Epidermal melanocyte (primary cell): ENCODE measurements at regions not wholly inside any gene's neighbourhood (a gene's known extent, or its start where the extent isn't known, plus 50 kb on each side); places are given as distances from the start of the nearest gene placed in this dataset.
"Not testable (repeated sequence)": the region's sequence is repeated elsewhere in the genome, so short reads cannot be mapped to it uniquely, and the experiment has no call there.

Experiments used
- DNase-seq: peaks from one replicate; pipeline ENCODE4 v3.0.0; 2011; ENCODE audit warnings: low spot score; ENCODE audit not compliant: insufficient read length

DNA sequence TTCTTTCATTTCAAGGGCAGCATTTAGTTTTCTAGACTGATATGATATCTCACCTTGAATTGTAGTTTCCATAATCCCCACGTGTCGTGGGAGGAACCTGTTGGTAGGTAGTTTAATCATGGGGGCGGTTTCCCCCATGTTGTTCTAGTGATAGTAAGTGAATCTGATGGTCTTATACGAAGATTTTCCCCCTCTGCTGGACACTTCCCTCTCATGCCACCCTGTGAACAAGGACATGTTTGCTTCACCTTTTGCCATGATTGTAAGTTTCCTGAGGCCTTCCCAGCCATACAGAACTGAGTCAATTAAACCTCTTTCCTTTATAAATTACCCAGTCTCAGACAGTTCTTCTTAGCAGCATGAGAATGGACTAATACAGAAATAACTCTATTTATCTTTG is 851.1 kb upstream of the FAT3 start:
- DNase-seq, result no peak

DNA sequence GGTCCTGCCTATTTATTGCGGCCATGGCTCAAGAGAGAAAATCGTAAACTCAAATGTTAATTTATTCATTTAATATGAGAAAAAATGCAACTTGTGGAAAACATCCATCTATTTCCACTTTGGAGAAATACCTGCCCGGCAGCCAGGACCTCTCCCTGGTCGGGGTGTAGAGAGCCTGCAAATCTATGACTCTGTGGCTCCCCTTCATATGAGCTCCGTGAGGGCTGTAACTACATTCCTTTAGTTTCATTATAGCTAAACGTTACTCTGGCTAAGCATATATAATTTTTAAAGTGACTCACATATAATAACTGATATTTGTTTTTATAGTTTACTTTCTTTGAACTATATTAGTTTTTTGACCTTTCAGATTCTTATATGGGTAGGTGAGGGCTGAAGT is 857.8 kb upstream of the FAT3 start:
- no peak for DNase-seq

- no peak for DNase-seq
Measured at GRCh38 chr11:91365986-91366585, 858.5 kb upstream of the FAT3 start.

DNA sequence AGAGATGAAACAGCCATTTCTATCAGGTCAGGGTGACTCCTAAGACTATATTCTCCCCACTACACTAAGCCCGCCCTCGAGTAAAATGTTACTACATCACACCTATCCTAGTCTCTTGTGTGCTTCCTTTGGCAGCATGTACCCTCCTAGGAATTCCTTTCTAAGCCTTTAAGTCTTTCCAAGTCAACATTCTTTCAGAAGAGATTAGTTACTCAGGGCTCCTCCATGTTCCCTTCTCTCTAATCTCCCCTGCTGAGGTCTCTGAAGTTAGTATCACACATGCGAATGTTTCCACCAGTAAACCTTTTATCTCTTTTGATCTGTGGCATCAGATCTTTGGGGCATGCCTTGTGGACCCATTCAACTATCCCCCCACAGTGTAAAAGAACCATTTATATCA is 873.7 kb upstream of the FAT3 start:
- DNase-seq, result no peak

DNA sequence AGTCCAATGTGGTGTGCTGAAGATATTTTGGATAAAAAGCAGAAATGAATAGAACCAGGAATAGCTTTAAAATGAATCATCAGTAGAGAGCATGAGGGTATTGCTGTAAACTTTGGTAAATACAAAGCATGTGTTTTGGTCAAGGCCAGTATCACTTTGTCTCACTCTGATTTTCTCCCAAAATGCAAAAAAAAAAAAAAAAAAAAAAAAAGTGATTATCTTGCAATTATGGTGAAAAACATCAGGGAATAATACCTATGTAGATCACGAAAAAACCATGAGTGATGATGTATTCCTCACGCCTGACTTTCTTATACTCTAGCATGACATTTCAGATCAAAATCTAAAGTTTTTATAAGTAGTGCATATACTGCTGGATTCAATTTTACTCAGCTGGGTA is 897.9 kb upstream of the FAT3 start:
- DNase-seq, result no peak

DNA sequence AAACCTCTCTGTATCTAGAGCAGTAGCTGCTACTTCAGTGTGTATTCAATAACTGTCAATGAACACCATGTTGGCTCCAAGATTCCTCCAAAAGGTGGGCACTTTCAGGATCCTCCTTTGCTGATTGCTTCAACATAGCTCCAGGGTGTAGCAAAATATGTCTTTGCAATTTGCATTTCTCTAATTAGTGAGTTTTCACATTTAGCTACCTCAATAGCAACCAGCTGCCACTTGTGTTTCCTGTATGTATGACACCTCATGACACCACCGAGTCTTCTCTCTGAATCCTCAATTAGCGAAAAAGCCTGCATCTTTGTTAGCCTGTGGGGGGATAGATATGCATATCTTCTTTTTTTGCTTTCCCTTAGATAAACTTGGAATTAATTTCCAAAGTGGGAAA is 898.3 kb upstream of the FAT3 start:
- no peak for DNase-seq

DNA sequence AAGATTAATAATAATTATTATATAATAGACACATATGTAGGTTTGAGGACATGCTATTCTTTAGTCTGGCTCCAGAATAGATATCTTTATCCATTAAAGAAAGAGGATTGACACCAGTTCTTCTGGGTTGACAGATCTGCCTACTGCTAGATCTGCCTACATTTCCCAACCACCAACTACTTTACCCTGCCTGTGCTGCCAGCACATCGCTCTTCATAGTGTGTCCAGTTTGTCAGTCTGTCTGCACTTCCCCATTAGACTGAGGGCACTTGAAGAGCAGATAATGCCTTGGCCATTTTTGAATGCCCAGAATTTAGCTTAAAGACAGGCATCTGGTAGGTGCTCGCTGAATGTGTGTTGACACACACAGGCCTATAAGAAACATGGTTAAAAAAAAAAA is 910.1 kb upstream of the FAT3 start:
- no peak for DNase-seq

DNA sequence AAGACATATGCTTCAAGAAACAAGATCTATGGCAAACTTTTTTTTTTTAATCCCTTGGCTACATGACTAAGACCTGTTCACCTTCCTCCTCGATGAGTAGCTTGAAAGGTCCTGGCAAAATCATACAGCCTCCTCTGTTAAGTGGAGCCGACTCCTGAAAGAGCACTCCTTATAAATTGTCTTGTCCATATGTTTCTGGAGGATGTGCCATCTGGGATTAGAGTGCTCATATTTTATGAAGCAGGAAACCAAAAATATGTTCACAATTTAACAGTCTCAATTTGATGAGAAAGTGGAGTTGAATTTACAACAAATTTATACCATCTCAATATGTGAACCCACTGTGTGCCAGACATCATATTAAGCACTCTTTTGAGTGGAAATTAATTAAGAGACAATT is 912.1 kb upstream of the FAT3 start:
- no peak for DNase-seq

- DNase-seq, result no peak
Measured at GRCh38 chr11:91310085-91310484, 914.5 kb upstream of the FAT3 start.

GRCh38 chr11:91308069-91308468 is 916.5 kb upstream of the FAT3 start:
- DNase-seq, result no peak

GRCh38 chr11:91305402-91305801 is 919.2 kb upstream of the FAT3 start:
- no peak for DNase-seq

DNA sequence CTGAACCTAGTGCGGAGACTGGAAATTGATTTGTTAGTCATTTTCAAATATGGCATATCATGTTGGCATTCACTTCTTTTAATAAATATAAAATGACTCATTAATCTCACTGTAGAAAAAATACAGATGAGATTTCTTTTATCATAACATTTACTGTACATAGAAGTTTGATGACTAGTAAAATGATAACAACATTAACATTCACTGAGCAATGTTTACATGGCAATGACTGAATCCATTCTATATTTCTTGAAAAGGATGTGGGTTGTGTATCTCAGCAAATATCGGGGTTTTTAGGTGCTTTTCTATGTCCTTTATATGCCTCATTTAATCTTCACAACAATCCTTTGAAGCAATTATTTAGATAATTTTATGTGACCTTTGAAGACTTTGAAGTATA is 920.9 kb upstream of the FAT3 start:
- DNase-seq, result no peak

DNA sequence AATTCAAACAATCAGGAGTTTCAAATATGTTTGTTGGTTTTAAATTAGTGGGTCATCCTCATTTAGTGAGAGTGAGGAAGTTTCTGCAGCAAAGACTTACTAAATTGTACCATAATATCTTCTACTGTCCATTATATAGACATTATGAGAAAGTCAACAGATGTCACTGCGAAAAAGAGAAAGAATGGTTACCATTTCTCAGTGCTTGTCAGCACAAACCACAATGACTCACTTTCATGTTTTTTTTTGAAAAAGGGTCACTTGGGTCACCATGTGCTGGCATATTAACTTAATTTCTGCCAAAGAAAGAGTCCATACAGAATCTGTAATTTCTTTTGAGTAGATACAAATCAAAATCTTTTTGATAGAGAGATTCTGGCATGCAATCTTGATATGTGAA is 924.6 kb upstream of the FAT3 start:
- no peak for DNase-seq

DNA sequence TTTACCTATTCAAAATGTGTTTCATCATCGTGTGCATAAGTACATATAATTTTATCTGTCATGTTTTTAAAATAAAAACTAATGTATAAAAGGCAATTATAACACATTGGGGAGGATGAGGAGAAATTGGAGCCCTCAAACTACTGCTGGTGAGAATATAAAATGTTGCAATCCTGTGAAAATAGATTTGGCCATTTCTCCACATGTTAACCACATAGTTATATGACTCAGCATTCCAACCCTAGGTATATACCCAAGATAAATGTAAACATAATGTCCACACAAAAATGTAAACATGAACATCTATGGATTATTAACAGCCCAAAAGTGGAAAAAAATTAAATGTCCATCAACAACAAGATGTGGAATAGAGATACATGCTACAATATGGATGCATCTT is 928.0 kb upstream of the FAT3 start:
- no peak for DNase-seq

DNA sequence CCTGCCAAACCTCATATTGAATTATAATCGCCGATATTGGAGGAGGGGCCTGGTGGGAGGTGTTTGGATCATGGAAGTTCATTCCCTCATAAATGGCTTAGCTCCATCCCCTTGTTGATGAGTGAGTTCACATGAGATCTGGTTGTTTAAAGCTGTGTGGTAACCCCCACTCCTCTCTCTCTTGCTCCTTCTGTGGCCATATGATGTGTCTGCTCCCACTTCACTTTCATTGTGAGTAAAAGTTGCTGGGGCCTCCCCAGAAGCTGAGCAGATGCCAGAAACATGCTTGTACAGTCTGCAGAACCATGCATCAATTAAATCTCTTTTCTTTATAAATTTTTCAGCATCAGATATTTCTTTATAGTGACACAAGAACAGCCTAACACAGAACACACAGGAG is 929.0 kb upstream of the FAT3 start:
- DNase-seq, result no peak

DNA sequence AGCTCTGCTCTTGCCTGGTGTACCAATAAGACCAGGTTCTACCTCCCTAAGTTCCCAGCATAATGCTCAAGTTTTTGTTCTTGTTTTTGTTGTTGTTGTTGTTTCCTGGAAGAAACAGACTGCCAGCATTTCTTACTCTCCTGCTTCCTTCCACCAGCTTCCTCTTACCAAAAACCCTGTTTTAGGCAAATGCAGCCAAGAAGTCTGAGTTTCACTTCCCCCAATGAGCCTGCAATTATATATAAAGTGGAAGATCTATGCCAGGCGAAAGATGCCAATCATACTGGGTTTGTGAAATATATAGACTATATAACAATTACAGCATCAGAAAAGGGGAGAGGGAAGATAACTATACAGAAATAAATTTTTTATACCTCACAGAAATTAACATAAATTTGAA is 931.5 kb upstream of the FAT3 start:
- no peak for DNase-seq

GRCh38 chr11:91272089-91272488 is 952.5 kb upstream of the FAT3 start:
- DNase-seq, result no peak

DNA sequence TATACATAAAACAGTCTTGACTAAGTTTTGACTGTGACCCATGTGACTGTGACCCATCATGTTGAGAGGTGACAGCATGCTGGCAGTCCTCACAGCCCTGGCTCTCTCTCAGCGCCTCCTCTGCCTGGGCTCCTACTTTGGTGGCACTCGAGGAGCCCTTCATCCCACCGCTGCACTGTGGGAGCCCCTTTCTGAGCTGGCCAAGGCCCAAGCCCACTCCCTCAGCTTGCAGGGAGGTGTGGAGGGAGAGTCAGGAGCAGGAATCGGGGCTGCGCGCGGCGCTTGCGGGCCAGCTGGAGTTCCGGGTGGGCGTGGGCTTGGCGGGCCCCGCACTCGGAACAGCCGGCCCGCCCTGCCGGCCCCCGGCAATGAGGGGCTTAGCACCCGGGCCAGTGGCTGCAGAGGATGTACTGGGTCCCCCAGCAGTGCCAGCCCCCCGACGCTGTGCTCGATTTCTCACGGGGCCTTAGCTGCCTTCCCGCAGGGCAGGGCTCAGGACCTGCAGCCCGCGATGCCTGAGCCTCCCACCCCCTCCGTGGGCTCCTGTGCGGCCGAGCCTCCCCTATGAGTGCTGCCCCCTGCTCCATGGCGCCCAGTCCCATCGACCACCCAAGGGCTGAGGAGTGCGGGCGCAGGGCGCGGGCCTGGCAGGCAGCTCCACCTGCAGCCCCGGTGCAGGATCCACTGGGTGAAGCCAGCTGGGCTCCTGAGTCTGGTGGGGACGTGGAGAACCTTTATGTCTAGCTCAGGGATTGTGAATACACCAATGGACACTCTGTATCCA is 955.9 kb upstream of the FAT3 start:
- not testable (repeated sequence) for DNase-seq

- DNase-seq, result no peak
Measured at GRCh38 chr11:91265946-91266345, 958.7 kb upstream of the FAT3 start.

GRCh38 chr11:91264481-91264880 is 960.1 kb upstream of the FAT3 start:
- DNase-seq, result no peak

DNA sequence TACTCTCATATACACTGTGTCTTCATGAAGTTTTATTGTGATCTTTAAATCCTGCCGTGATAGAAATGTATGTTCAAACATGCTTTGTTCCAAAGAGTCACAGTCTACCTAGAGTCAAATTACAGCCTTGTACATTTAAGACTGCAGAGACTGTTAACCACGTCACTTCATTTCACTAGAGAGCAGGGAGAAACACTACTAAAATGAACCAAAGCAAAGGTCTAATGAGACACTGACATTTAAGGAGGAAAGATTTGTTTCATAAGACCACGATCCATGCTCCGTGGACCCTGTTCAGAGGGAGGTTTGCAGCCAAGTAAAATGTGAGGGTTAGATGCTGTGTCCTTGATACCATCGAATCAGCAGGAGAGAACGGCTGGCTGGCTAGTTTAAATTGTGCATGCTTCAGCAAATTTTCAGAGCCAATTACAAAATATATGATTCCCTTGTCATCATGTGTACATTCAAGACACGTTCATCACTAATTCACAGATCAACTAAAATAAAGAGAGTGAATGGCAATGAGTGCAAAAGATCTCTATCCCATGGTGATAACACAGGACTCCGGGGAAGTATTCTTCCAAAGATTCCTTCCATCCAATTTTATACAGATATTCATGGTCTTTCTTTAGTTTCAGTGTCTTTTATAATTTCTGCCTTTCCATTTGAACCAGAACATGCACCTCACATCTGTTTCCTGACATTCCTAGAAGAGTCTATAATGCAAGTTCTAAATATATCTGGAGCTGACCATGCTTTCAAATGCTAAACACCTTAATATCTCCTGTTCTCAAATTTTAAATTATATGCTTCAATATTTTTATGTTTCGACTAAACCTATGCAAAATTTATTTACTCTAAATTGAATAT is 960.9 kb upstream of the FAT3 start:
- DNase-seq, result no peak

GRCh38 chr11:91261513-91261912 is 963.1 kb upstream of the FAT3 start:
- no peak for DNase-seq
